ENCODE measurements at regions not wholly inside any gene's neighbourhood (a gene's known extent, or its start where the extent isn't known, plus 50 kb on each side); places are given as distances from the start of the nearest gene placed in this dataset.

GRCh38 chr10:30111340-30112022, 52.1 kb upstream of the JCAD start:
- Histone ChIP-seq H3K27ac (ENCODE audit: low read length) (no peak overlapping the region), H3F3A (ENCODE audit: insufficient read depth, low read length, poor library complexity, severe bottlenecking) (no peaks in the 10 kb centered on the region)

More at GRCh38 chr10:30111340-30112022, 52.1 kb upstream of the JCAD start:
- Histone ChIP-seq H3K9me2 (ENCODE audit: insufficient read depth, low read length) (no peaks in the 10 kb centered on the region), H3K4me2 (ENCODE audit: low read length) (no peak overlapping the region), H3K9ac (ENCODE audit: low read length) (no peak overlapping the region), H4K20me1 (ENCODE audit: insufficient read depth) (no peaks in the 10 kb centered on the region), H3K36me3 (ENCODE audit: insufficient read depth, low read length) (no peaks in the 10 kb centered on the region), H3K4me3 (ENCODE audit: low read length) (no peak overlapping the region), H3K9me3 (ENCODE audit: low read length) (no peaks in the 10 kb centered on the region), H3K79me2 (replicated peaks; ENCODE audit: insufficient read depth, low read length) (no peaks in the 10 kb centered on the region), H3K27me3 (ENCODE audit: insufficient read depth, low read depth, low read length) (no peaks in the 10 kb centered on the region), H2AFZ (ENCODE audit: low read depth, low read length) (no peak overlapping the region)
- no peak for TF ChIP-seq SMC3 (conservative IDR thresholded peaks at IDR 0.05; ENCODE audit: poor library complexity)
- no peak for TF ChIP-seq EZH2 (IDR thresholded peaks at IDR 0.05; ENCODE audit: borderline replicate concordance, insufficient read depth, low read length, poor library complexity, severe bottlenecking)
- TF ChIP-seq CTCF (IDR thresholded peaks at IDR 0.05; ENCODE audit: poor library complexity, severe bottlenecking): no peak
- TF ChIP-seq POLR2AphosphoS5 (IDR thresholded peaks at IDR 0.05): no peak
- TF ChIP-seq MXI1 (conservative IDR thresholded peaks at IDR 0.05; ENCODE audit: poor library complexity, severe bottlenecking): no peak
- no peak for TF ChIP-seq RAD21 (conservative IDR thresholded peaks at IDR 0.05)
- TF ChIP-seq REST (IDR thresholded peaks at IDR 0.05; ENCODE audit: borderline replicate concordance): no peak
- no peak for TF ChIP-seq EP300 (conservative IDR thresholded peaks at IDR 0.05; ENCODE audit: poor library complexity, severe bottlenecking)
- TF ChIP-seq TAF1 (IDR thresholded peaks at IDR 0.05; ENCODE audit: low read depth): no peak
